NCI-H345 treated with DMSO at 0.1 percent for 48 hours (cell line): ENCODE measurements at regions not wholly inside any gene's neighbourhood (a gene's known extent, or its start where the extent isn't known, plus 50 kb on each side); places are given as distances from the start of the nearest gene placed in this dataset.
"Not testable (repeated sequence)": the region's sequence is repeated elsewhere in the genome, so short reads cannot be mapped to it uniquely, and the experiment has no call there.

Experiments
- DNase-seq: peaks from one replicate; lab custom pipeline; 2025; ENCODE audit not compliant: unreplicated experiment; lab: John Stamatoyannopoulos, UW

DNA sequence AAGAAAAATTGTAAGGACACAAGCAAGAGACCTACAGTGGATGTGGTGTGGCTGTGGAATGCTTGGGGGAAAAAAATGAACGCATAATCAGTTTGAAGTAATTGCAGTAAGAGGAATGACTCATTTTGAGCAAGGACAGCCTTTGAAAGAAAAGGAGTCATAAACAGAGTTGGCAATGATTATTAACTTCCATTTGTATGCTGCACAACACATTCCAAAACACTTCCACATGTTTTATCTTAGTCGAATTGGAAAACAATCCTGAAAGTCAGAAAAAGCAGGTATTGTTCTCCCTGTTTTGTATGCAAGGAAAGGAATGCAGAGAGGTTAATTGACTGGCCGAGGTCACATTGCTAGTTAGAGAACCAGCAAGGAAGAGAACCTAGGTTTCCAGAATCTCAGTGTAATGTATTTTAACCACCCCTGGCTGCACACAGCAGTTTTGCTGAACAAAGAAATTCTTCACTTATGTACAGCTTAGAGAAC is 630.0 kb upstream of the MIR17HG start:
- no peak for DNase-seq

DNA sequence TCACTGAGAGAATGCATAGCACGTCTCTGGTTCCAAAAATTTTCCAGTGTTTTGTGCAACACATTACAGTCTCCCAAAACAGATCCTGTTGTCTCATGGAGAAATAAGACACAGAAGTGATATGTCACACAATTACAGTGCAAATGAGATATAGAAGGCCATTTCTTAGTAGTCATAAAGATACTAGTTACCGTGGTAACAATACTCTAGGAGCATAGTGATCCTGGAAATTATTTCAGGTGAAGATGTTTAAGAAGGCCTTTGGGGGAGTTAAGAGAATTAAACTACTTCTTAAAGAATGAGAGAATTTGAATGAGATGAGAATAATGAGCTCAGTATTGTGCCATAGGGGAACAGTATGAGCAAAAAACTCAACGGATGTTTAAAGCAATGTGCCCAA is 628.0 kb upstream of the MIR17HG start:
- no peak for DNase-seq

DNA sequence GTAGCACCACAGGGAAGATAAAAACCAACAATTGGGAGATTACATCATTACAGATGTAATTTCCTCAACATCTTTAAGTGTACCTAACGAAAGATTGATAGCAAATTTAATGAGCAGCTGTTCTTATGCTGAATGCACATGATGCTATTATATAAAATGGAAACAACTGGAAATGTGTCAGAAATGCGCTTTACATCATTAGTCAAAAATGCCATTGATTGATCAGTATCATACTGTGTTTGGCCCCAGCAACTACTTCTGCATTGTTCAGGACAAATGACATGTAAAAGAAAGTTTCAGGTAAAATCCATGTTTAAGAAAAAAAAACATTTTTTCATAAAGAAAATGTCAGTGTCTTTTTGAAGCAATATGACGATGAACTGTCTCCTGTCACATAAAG is 625.5 kb upstream of the MIR17HG start:
- no peak for DNase-seq

DNA sequence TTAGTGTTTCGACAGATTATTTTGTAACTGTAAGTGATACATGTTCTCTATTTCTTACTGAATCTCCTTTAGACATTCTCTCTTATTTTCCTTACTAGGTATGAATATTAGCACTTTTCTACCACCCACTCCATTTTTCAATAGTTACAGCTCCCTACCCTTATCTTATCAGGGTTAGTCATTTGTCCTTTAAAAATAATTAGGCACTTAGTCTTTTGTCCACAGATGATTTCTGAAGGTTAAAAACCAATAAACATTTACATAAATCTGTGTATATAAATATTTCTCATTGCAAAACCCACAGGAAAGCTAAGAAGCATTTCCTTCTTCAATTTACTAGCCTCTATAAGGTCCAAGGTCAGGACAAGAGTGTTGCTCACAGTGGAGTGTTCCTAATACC is 624.1 kb upstream of the MIR17HG start:
- DNase-seq, result no peak

DNA sequence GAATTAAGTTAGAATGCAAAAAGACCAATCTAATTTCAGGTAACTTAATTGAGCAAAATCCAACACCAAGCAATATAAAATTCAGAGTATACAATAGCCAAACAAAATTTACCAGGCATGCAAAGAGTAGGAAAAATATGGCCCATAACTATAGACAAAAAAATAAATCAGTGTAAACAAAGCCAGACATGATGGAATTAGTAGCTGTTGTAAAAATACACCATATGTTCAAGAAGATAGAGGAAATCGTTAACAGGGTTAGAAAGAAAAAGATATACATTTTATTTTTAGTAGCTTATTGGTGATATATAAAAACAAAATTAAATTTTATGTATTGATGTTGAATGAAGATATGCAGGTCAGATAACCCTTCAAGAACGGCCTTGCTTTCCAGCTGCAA is 621.1 kb upstream of the MIR17HG start:
- no peak for DNase-seq

DNA sequence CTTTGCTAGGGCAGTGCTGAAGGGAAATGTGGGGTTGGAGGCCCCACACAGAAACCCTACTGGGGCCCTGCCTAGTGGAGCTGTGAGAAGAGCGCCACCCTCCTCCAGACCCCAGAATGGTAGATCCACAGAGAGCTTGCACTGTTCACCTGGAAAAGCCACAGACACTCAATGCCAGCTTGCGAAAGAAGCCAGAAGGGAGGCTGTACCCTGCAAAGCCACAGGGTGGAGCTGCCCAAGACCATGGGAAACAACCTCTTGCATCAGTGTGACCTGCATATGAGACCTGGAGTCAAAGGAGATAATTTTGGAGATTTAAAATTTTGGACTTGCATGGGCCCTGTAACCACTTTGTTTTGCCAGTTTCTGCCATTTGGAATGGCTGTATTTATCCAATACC is 615.4 kb upstream of the MIR17HG start:
- no peak for DNase-seq

DNA sequence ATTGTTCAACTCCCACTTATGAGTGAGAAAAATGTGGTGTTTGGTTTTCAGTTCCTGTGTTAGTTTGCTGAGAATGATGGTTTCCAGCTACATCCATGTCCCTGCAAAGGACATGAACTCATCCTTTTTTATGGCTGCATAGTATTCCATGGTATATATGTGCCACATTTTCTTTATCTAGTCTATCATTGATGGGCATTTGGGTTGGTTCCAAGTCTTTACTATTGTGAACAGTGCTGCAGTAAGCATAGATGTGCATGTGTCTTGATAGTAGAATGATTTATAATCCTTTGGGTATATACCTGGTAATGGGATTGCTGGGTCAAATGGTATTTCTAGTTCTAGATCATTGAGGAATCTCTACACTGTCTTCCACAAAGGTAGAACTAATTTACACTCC is 613.0 kb upstream of the MIR17HG start:
- not testable (repeated sequence) for DNase-seq

DNA sequence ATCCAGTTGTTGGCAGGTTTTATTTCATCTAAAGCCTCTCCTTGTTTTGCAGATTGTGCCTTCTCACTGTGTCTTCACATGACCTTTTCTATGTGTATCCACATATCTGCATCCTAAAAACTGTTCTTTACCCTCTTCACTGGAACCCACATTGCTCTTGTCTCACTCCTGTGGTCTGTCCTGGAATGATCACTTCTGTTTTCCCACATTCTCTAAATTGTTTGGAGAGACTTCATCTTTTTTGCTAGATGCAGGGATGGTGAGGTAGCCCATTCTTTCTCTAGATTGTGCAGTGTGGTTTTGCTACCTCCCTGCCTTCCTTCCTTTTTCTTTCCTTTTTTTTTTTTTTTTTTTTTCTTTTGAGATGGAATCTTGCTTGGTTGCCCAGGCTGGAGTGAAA is 608.6 kb upstream of the MIR17HG start:
- no peak for DNase-seq

DNA sequence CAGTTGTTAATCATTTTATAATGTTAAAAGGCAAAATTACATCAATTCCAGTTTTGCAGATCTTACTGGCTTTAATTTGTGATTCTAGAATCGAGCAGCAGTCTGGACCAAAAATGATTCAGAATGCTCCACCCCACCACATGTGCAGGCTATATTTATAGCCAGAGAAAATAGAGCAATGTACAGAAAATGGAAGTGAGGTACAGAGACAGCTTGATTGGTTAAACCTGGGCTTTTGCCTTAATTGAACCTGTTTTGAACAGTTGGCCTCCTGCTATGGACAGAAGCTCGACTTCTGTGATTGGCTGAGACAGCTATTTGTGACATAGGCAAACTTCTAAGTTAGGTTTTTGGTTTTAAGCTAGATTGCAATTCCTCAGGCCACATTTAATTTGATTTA is 607.4 kb upstream of the MIR17HG start:
- DNase-seq, result no peak

DNA sequence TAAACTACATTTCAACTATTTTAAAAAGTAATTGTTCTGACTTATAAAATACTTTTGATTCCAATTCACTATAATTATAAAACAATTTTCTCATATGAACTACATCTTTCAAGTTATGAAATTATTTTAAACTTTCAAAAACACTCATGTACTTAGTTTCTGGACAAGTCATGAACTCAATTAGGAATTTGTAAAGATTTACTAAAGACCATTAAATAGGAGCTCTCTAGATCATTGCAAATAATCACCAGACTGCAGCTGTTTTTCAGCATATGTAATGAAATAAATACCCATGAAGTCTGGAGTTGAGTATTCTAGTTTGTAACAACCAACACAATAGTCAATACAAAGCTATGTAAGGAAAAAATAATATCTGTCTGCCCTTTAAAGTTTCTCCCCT is 605.1 kb upstream of the MIR17HG start:
- DNase-seq, result no peak

DNA sequence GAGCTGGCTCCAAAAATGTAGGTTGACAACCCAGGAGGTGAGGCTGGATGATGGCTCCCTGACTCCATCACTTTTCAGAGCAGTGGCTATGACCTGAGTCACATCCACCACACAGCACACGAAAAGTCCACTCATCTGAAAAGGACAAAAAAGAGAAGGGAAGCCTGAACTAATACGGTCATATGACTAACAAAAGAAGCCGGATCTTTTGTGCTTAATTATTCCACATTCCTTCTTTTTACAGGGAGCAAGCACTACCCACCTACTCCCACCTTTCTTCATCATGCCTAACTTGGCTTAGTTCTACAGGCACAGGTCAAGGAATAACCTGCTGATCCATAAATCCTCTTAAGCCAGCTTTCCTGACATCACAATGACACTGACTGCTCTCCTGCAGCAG is 601.3 kb upstream of the MIR17HG start:
- DNase-seq, result no peak

DNA sequence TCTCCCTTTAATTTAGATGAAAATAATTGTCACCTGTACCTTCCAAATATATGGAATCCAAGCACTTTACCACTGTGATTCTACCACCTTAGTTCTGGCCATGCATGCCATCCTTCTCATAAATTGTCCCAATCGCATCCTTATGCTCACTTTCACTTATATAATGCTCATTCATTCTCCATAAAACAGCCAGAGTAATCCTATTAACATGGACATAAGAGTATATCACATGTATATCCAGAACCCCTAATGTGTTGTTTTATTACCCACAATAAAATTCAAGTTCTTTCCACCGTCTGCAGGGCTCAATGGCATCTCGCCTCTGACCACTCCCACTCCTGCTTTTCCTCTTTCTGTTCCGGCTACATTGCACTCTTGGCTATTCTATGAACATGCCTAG is 597.5 kb upstream of the MIR17HG start:
- no peak for DNase-seq

DNA sequence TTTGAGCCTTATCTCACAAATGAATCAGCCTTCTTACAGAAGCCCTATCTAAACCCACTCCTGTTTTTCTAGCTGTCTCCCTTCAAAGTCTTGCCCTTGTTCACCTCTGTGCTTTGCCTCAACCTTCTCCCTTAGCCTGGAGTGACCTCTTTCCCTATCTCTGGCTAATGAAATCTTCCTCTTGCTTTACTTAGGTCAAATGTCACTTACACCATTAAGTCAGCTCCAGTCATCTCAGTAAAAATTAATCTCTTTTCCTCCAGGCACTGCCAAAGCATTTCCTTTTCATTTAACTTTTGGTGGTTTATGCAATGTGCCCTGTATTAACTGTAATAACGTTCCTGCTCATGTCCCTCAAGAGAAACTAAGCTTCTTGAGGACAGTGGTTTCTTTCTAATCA is 596.5 kb upstream of the MIR17HG start:
- DNase-seq, result no peak

DNA sequence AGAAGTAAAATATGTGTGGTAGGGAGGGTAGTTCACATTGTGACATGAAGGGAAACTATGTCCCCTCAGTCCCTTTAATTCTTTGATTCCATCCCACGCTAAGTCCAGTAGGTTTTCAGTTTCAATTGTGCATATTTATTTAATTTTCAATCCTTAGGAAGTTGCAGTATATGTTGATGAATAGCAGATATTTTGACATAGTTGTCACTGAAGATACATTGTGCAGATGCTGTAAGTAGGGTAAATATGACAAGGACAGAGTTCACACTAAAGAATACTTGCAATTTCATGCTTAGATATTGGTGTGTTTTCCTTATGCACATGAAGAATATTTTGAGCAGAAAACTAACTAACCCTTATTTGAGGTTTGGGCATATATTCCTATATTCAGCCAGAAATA is 595.4 kb upstream of the MIR17HG start:
- DNase-seq, result no peak

DNA sequence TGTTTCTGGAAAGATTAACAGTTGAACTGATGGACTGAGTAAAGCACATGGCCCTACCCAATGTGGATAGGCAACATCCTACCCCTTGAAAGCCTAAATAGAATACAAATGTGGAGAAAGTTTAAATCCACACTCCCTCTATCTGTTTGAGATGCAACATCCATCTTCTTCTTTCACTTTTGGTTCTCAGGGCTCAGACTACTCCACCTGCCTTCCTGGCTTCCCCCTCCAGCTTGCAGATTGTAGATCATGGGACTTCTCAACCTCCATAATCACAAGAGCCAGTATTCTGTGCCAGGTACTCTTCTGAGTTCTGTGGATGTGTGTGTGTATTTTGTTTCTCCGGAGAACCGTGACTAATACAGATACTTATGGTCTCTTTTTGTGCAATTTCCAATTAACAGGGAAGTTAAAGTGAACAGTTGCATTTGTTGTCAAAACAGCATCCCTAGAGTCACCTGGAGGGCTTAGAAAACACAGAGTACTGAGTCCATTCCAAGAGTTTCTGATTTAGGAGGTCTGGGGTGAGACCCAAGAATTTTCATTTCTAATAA is 590.3 kb upstream of the MIR17HG start:
- DNase-seq, result peak; percentile 60

DNA sequence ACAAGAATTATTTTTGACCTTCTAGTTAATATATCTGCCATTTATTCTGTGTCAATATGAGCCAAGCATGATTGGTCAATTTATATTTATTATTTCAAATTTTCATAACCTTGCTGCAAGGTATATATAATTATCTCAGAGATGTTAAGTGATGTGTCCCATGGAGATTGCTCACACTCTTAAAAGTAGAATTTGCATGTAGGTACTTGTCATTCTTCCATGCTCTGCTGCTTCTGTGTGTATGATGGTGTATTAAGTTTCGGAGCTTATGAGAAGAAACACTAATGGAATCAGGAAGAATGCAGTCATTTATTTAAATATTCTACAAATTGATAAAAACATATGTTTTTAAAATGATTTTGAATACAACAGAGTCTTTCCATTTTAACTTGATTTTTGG is 586.8 kb upstream of the MIR17HG start:
- DNase-seq, result no peak

DNA sequence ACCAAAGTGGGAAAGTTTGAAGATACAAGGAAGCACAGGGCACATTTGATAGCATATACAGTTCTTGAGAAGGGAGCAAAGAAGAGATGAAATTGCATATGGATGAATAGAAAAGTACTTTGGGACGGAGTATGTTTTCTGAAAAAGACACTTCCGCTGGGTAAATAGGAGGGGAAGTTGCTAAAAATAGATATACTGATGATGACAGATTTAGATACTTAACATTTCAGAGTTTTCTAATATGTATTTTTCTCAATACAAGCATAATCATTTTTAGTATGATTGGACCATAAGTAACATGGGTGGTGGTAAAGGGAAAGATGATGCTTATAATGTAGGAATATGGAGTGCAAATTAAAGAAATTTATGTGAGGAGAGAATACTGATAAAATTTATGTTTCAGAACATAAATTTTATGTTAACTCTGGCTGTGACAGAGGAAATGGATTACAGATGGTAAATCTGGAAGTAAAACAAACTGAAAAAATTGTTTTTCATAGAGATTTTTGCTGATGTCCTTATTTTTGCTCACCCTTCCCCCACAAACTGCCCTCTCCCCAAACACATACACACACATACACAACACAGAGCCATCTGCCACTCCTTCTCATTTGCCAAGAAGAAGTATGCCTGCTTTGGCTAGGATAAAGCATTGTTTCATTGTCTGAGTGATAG is 583.9 kb upstream of the MIR17HG start:
- no peak for DNase-seq

DNA sequence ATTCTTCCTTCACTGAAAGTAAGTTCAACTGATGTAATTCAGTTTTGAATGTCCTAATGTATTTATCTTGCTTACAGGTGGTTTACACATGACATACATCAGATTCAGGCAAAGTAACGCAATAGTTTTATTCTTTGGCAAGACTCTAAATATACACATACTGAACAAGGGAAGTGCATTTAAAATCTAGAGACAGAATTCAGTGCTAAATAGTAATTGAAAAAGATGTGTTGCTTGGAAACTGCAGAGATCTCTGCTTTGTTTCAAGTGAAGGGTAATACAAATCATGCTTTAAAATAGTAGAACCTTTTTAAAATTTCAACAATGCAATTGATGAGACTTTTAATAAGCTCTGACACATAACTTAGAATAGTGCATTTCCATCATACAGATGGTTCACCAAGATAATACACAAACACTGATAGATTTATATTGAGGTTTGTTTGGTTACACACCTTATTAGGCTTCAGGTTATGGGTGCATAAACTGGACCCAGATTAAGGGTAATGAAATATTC is 581.0 kb upstream of the MIR17HG start:
- DNase-seq, result no peak

DNA sequence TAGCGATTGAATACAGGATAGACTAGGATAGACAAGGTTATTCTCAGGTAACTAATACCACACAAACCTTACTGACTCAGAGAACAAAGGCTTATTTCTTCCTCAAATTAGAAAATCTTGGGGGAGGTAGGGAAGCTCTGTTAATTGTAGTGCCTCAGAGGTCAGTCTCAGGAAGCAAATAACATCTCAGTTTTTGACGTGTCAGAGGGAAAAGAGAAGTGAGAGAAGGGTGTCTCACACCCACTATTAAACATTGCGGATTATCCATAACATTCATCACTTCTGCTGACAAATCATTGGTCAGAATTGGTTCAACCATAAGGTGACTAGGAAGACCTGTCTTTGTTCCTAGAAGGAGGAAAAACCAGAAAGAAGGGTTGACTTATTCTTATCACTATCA is 579.4 kb upstream of the MIR17HG start:
- no peak for DNase-seq

DNA sequence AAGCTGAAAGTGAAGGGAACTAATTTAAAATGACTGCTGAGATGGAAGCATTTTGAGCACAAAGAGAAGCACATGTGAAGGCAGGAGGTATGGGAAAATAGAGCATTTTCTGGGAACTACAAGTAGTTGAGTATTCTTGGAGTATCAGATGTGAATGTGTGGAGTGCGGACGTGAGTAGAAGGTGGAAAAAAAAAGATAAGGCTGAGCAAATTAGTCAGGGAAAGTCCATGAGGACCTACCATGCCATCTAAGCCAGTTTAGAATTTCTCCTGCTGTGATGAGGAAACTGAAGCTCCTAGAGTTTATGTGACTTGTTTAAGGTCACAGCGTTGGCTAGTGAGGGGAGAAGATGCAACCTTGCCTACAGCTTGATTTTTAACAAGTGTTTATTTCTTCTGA is 578.1 kb upstream of the MIR17HG start:
- no peak for DNase-seq

DNA sequence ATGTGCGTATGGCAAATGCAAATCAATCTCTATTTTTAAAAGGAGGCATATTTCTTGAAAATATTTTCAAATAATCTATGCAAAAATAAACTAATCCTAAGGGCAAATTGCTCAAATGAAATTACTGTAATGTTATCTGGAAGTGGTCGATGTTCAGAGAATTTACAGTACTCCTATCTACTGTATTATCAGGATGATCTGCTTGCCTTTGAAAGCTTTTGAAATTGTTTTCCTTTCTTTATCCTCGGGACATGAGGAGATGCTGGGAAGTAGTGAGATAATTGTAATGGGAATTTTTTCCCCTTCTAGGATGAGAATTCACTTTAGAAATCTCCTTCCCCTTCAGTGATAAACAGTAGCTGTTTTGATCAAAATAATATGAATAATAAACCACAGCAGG is 577.2 kb upstream of the MIR17HG start:
- DNase-seq, result no peak

DNA sequence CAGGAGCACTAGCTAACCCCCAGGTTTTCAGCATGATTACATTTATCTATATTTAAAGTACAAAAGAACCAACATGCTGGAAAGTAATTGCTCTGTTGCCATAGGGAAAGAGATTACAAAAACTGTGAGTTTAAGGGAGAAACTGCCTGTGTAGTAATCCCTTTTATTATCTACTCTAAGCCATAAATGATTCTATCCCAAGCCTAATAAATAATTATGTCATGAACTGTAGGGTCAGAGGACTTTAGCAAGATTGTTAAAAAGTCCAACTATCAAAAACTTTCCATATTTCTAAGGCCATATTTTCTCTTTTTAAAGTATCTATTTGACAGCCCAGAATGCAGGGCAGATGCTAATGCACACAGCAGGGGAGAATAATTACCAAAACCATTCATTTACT is 573.8 kb upstream of the MIR17HG start:
- no peak for DNase-seq
